ENCODE measurements at regions not wholly inside any gene's neighbourhood (a gene's known extent, or its start where the extent isn't known, plus 50 kb on each side); places are given as distances from the start of the nearest gene placed in this dataset.

- H3K4me3 ChIP-seq = no peak overlapping the region
- FAIRE-seq (no peak), DNase-seq (ENCODE audit: low read depth in 1 of 2, low spot score in 1 of 2) (no peak), ATAC-seq (no peak)
- POLR2A ChIA-PET = no interaction called here
- H3K27ac ChIP-seq = no peak overlapping the region
- WGBS (ENCODE audit: missing lambda C conversion rate) = 16% methylated on average over 6 of the region's 7 CpGs
- peaks cover 4% of the 10 kb centered on the region; the same call in 2 of the 3 replicates for H3K9me3 ChIP-seq
- CTCF ChIA-PET = interaction anchor here (1.2 kb wide), 1 partner anchor 35 kb away, joined by 3 read pairs; no protein-coding TSS in a partner anchor
- no peak overlapping the region for H3K4me2 ChIP-seq
- TF ChIP-seq FOSL2 (IDR thresholded peaks at IDR 0.05) (no peak), FOSL2 (CRISPR knock-in tag; IDR thresholded peaks at IDR 0.05) (no peak), HDAC2 (IDR thresholded peaks at IDR 0.05) (no peak), MAFK (IDR thresholded peaks at IDR 0.05; ENCODE audit: partially characterized antibody) (no peak), PBX3 (IDR thresholded peaks at IDR 0.05) (no peak), ZC3H11A (IDR thresholded peaks at IDR 0.05) (no peak), CHD2 (IDR thresholded peaks at IDR 0.05; ENCODE audit: low read length, partially characterized antibody) (no peak), KDM5A (IDR thresholded peaks at IDR 0.05) (no peak), RNF2 (IDR thresholded peaks at IDR 0.05; ENCODE audit: borderline replicate concordance, low read depth) (no peak), ESRRA (IDR thresholded peaks at IDR 0.05; ENCODE audit: borderline replicate concordance, low read length) (no peak), CBX8 (IDR thresholded peaks at IDR 0.05) (no peak), MYC (IDR thresholded peaks at IDR 0.05; ENCODE audit: borderline replicate concordance, low read length) (no peak), RAD21 (conservative IDR thresholded peaks at IDR 0.05 in 1 of 2, IDR thresholded peaks at IDR 0.05 in 1 of 2) (no peak)
- TF ChIP-seq, protein P1, sequence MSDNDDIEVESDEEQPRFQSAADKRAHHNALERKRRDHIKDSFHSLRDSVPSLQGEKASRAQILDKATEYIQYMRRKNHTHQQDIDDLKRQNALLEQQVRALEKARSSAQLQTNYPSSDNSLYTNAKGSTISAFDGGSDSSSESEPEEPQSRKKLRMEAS (IDR thresholded peaks at IDR 0.05) = no peak
- H3K4me1 ChIP-seq = no peaks in the 10 kb centered on the region
Observed at GRCh38 chr11:116548256-116548655, 224.5 kb downstream of the BUD13 start.

DNA sequence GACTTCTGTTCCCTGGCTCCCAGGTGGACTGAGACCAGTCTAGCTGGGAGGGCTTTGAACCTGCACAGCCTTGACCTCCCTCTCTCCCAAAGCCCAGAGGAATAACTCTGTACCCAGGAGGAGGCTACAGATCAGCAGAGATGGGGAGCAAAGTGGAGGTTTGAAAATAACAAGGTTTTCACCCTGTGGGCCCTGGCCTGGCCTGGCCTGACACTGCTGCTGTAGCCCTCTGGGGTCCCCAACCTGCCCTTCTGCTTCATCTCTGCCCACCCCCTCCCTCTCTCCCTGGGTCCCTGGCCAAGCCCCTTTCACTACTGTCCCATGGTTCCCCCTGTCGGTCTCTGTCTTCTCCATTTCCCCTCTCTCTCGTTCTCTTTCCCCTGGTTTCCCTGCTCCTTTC, 225.2 kb downstream of the BUD13 start:
- FAIRE-seq (no peak), DNase-seq (ENCODE audit: low read depth in 1 of 2, low spot score in 1 of 2) (no peak), ATAC-seq (no peak)
- no peak overlapping the region for H3K27ac ChIP-seq
- H3K4me1 ChIP-seq = no peaks in the 10 kb centered on the region
- H3K4me3 ChIP-seq = no peak overlapping the region
- H3K9me3 ChIP-seq = peaks cover 4% of the 10 kb centered on the region; the same call in 2 of the 3 replicates
- CTCF ChIA-PET = no interaction called here
- POLR2A ChIA-PET = no interaction called here
- 0% methylated on average over 2 of the region's 2 CpGs for WGBS (ENCODE audit: missing lambda C conversion rate)
- H3K4me2 ChIP-seq = no peak overlapping the region
- TF ChIP-seq CBX2 (IDR thresholded peaks at IDR 0.05; ENCODE audit: borderline replicate concordance, low read depth) (no peak), CEBPB (IDR thresholded peaks at IDR 0.05) (no peak), NR3C1 (IDR thresholded peaks at IDR 0.05) (no peak), BCL3 (IDR thresholded peaks at IDR 0.05) (no peak), SMC3 (IDR thresholded peaks at IDR 0.05) (no peak), JUNB (IDR thresholded peaks at IDR 0.05) (no peak), ZSCAN20 (CRISPR knock-in tag; IDR thresholded peaks at IDR 0.05) (no peak), CHD2 (IDR thresholded peaks at IDR 0.05; ENCODE audit: low read length, partially characterized antibody) (no peak), MYC (IDR thresholded peaks at IDR 0.05; ENCODE audit: borderline replicate concordance, low read length) (no peak)

- ATAC-seq (no peak), FAIRE-seq (no peak)
- TF ChIP-seq CHD4 (IDR thresholded peaks at IDR 0.05; ENCODE audit: borderline replicate concordance) (no peak), HOXB13 (CRISPR knock-in tag; IDR thresholded peaks at IDR 0.05; ENCODE audit: low read depth) (no peak), GATA3 (IDR thresholded peaks at IDR 0.05; ENCODE audit: borderline replicate concordance) (no peak), EHMT2 (IDR thresholded peaks at IDR 0.05; ENCODE audit: low read depth) (no peak), ESRRA (IDR thresholded peaks at IDR 0.05; ENCODE audit: borderline replicate concordance, low read length) (no peak), JUN (IDR thresholded peaks at IDR 0.05) (no peak), ZNF302 (CRISPR knock-in tag; IDR thresholded peaks at IDR 0.05) (no peak), NR3C1 (IDR thresholded peaks at IDR 0.05) (no peak), EP300 (IDR thresholded peaks at IDR 0.05) (no peak), KDM5A (IDR thresholded peaks at IDR 0.05) (no peak), TFCP2L1 (CRISPR knock-in tag; IDR thresholded peaks at IDR 0.05) (no peak), CBX8 (IDR thresholded peaks at IDR 0.05) (no peak), RCOR1 (IDR thresholded peaks at IDR 0.05; ENCODE audit: low read depth, low read length) (no peak)
- TF ChIP-seq, protein P2, sequence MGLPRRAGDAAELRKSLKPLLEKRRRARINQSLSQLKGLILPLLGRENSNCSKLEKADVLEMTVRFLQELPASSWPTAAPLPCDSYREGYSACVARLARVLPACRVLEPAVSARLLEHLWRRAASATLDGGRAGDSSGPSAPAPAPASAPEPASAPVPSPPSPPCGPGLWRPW (IDR thresholded peaks at IDR 0.05) = no peak
- TF ChIP-seq, protein P3, sequence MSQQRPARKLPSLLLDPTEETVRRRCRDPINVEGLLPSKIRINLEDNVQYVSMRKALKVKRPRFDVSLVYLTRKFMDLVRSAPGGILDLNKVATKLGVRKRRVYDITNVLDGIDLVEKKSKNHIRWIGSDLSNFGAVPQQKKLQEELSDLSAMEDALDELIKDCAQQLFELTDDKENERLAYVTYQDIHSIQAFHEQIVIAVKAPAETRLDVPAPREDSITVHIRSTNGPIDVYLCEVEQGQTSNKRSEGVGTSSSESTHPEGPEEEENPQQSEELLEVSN (IDR thresholded peaks at IDR 0.05; ENCODE audit: borderline replicate concordance, low read depth) = no peak
- TF ChIP-seq, protein P1 (IDR thresholded peaks at IDR 0.05) = no peak
- TF ChIP-seq, protein P4, sequence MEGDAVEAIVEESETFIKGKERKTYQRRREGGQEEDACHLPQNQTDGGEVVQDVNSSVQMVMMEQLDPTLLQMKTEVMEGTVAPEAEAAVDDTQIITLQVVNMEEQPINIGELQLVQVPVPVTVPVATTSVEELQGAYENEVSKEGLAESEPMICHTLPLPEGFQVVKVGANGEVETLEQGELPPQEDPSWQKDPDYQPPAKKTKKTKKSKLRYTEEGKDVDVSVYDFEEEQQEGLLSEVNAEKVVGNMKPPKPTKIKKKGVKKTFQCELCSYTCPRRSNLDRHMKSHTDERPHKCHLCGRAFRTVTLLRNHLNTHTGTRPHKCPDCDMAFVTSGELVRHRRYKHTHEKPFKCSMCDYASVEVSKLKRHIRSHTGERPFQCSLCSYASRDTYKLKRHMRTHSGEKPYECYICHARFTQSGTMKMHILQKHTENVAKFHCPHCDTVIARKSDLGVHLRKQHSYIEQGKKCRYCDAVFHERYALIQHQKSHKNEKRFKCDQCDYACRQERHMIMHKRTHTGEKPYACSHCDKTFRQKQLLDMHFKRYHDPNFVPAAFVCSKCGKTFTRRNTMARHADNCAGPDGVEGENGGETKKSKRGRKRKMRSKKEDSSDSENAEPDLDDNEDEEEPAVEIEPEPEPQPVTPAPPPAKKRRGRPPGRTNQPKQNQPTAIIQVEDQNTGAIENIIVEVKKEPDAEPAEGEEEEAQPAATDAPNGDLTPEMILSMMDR (IDR thresholded peaks at IDR 0.05) = no peak
Observed at GRCh38 chr11:116545912-116546311, 226.9 kb downstream of the BUD13 start.

More at GRCh38 chr11:116545912-116546311, 226.9 kb downstream of the BUD13 start:
- no peak overlapping the region for H3K27ac ChIP-seq
- no peak overlapping the region for H3K4me2 ChIP-seq
- H3K4me1 ChIP-seq = no peaks in the 10 kb centered on the region
- peaks cover 4% of the 10 kb centered on the region; the same call in 2 of the 3 replicates for H3K9me3 ChIP-seq
- H3K4me3 ChIP-seq = no peak overlapping the region
- POLR2A ChIA-PET = no interaction called here
- no peak for DNase-seq (ENCODE audit: low read depth in 1 of 2, low spot score in 1 of 2)
- CTCF ChIA-PET = no interaction called here
- 8% methylated on average over 6 of the region's 6 CpGs for WGBS (ENCODE audit: missing lambda C conversion rate)
